NCI-H524 (cell line): ENCODE measurements at regions not wholly inside any gene's neighbourhood (a gene's known extent, or its start where the extent isn't known, plus 50 kb on each side); places are given as distances from the start of the nearest gene placed in this dataset.
"Not testable (repeated sequence)": the region's sequence is repeated elsewhere in the genome, so short reads cannot be mapped to it uniquely, and the experiment has no call there.

ENCODE experiments used
- DNase-seq, 2 experiments: peaks; one replicate each; lab custom pipeline; 2025; lab: John Stamatoyannopoulos, UW

- DNase-seq, result not testable (repeated sequence)
Measured at GRCh38 chr9:138213748-138214147, 336.2 kb downstream of the CACNA1B start.

- not testable (repeated sequence) for DNase-seq
Measured at GRCh38 chr9:138214548-138214947, 337.0 kb downstream of the CACNA1B start.

GRCh38 chr9:138215588-138215987 is 338.0 kb downstream of the CACNA1B start:
- not testable (repeated sequence) for DNase-seq

GRCh38 chr9:138216817-138217216 is 339.2 kb downstream of the CACNA1B start:
- not testable (repeated sequence) for DNase-seq

GRCh38 chr9:138217284-138217850 is 339.8 kb downstream of the CACNA1B start:
- DNase-seq, result not testable (repeated sequence)

GRCh38 chr9:138219249-138219648 is 341.7 kb downstream of the CACNA1B start:
- not testable (repeated sequence) for DNase-seq

GRCh38 chr9:138221446-138222054 is 344.0 kb downstream of the CACNA1B start:
- not testable (repeated sequence) for DNase-seq

GRCh38 chr9:138237099-138237498 is 359.5 kb downstream of the CACNA1B start:
- DNase-seq, result not testable (repeated sequence)

- not testable (repeated sequence) for DNase-seq
Measured at GRCh38 chr9:138282903-138283302, 405.3 kb downstream of the CACNA1B start.
